DOHH2 (cell line): ENCODE measurements at regions not wholly inside any gene's neighbourhood (a gene's known extent, or its start where the extent isn't known, plus 50 kb on each side); places are given as distances from the start of the nearest gene placed in this dataset.
"Not testable (repeated sequence)": the region's sequence is repeated elsewhere in the genome, so short reads cannot be mapped to it uniquely, and the experiment has no call there.

Experiments used
- H3F3A ChIP-seq: fragments of 200-600 bp; sonication (generic), shearing (Covaris generic); 2 replicates; pipeline ENCODE4 v1.6.0; 2016; ENCODE audit warnings: antibody characterized with exemption, mild to moderate bottlenecking; ENCODE audit not compliant: control insufficient read depth, insufficient read depth
- H3K27ac ChIP-seq: fragments of 200-600 bp; sonication (generic); 2 replicates; pipeline ENCODE4 v1.5.1; 2014; ENCODE audit warnings: low read depth, mild to moderate bottlenecking, low read length, moderate library complexity
- H3K27me3 ChIP-seq: fragments of 200-600 bp; sonication (generic); 2 replicates; pipeline ENCODE4 v1.6.1; 2014; ENCODE audit warnings: mild to moderate bottlenecking, low read length, mixed read lengths; ENCODE audit not compliant: control insufficient read depth
- H3K36me3 ChIP-seq: fragments of 200-600 bp; sonication (generic); 2 replicates; pipeline ENCODE4 v1.6.1; 2014; ENCODE audit warnings: mild to moderate bottlenecking, low read length, moderate library complexity, mixed read lengths; ENCODE audit not compliant: control insufficient read depth
- H3K4me1 ChIP-seq: fragments of 200-600 bp; sonication (generic); 2 replicates; pipeline ENCODE4 v1.6.1; 2014; ENCODE audit warnings: mild to moderate bottlenecking, low read length, mixed read lengths; ENCODE audit not compliant: control insufficient read depth
- H3K4me2 ChIP-seq: fragments of 200-600 bp; sonication (generic); 2 replicates; pipeline ENCODE4 v1.6.0; 2014; ENCODE audit warnings: mild to moderate bottlenecking, low read length, moderate library complexity
- H3K4me3 ChIP-seq: fragments of 200-600 bp; sonication (generic); 2 replicates; pipeline ENCODE4 v1.5.1; 2014; ENCODE audit warnings: mild to moderate bottlenecking, low read length, mixed read lengths
- H3K79me2 ChIP-seq: fragments of 200-600 bp; sonication (generic); 2 replicates; pipeline ENCODE4 v1.6.1; 2014; ENCODE audit warnings: mild to moderate bottlenecking, low read length, mixed read lengths; ENCODE audit not compliant: control insufficient read depth
- H3K9me2 ChIP-seq: fragments of 200-600 bp; sonication (generic); replicated peaks from 2 replicates; pipeline ENCODE4 v1.6.1; 2014; ENCODE audit warnings: mild to moderate bottlenecking, low read length, mixed read lengths; ENCODE audit not compliant: control insufficient read depth
- H3K9me3 ChIP-seq: fragments of 200-600 bp; sonication (generic); 2 replicates; pipeline ENCODE4 v1.6.1; 2014; ENCODE audit warnings: antibody characterized with exemption, low read length, mixed read lengths; ENCODE audit not compliant: control insufficient read depth, insufficient read depth
- H4K20me1 ChIP-seq: fragments of 200-600 bp; sonication (generic); 2 replicates; pipeline ENCODE4 v1.6.0; 2014; ENCODE audit warnings: low read depth, mild to moderate bottlenecking, antibody characterized with exemption, low read length, moderate library complexity; ENCODE audit not compliant: control insufficient read depth, insufficient read depth
- CTCF ChIP-seq: fragments of 200-600 bp; sonication (generic); IDR thresholded peaks from one replicate; pipeline ENCODE4 v1.5.1; 2014; ENCODE audit warnings: antibody characterized with exemption, mild to moderate bottlenecking, low read depth, low read length; ENCODE audit not compliant: poor library complexity, severe bottlenecking
- EZH2phosphoT487 ChIP-seq: fragments of 200-600 bp; sonication (generic); IDR thresholded peaks from 2 replicates; pipeline ENCODE4 v1.6.1; 2017; ENCODE audit warnings: borderline replicate concordance, mild to moderate bottlenecking, antibody characterized with exemption, low read length, moderate library complexity, mixed read lengths

GRCh38 chr15:62676891-62677290 is 365.7 kb upstream of the TPM1 start:
- no peak overlapping the region for H3K4me2 ChIP-seq
- no peaks in the 10 kb centered on the region for H3K79me2 ChIP-seq
- H3K27ac ChIP-seq = no peak overlapping the region
- H3K36me3 ChIP-seq = no peaks in the 10 kb centered on the region
- TF ChIP-seq EZH2phosphoT487 (no peak), CTCF (no peak)
- H3K9me2 ChIP-seq = no peaks in the 10 kb centered on the region
- H3K9me3 ChIP-seq = no peaks in the 10 kb centered on the region
- no peaks in the 10 kb centered on the region for H4K20me1 ChIP-seq
- H3K4me3 ChIP-seq = no peak overlapping the region
- no peaks in the 10 kb centered on the region for H3F3A ChIP-seq
- H3K4me1 ChIP-seq = no peaks in the 10 kb centered on the region
- H3K27me3 ChIP-seq = no peaks in the 10 kb centered on the region

- Histone ChIP-seq H3K27me3 (no peaks in the 10 kb centered on the region), H3K36me3 (no peaks in the 10 kb centered on the region), H3K4me3 (no peak overlapping the region), H3K27ac (no peak overlapping the region), H3K4me1 (no peaks in the 10 kb centered on the region), H3K4me2 (no peak overlapping the region), H3F3A (no peaks in the 10 kb centered on the region), H3K9me2 (no peaks in the 10 kb centered on the region), H3K9me3 (no peaks in the 10 kb centered on the region), H4K20me1 (no peaks in the 10 kb centered on the region), H3K79me2 (no peaks in the 10 kb centered on the region)
- TF ChIP-seq CTCF = no peak
Observed at GRCh38 chr15:62681939-62682896, 360.3 kb upstream of the TPM1 start.

GRCh38 chr15:62683192-62683591 is 359.4 kb upstream of the TPM1 start:
- H3K4me2 ChIP-seq, H3K4me1 ChIP-seq, H3K27me3 ChIP-seq, H4K20me1 ChIP-seq, H3K36me3 ChIP-seq, H3K27ac ChIP-seq, H3K79me2 ChIP-seq, H3K4me3 ChIP-seq, H3F3A ChIP-seq, H3K9me2 ChIP-seq, H3K9me3 ChIP-seq: not testable (repeated sequence)

GRCh38 chr15:62684123-62684808 is 358.3 kb upstream of the TPM1 start:
- Histone ChIP-seq H3K27ac (no peak overlapping the region), H3K4me3 (no peak overlapping the region), H3K9me3 (no peaks in the 10 kb centered on the region), H3K9me2 (no peaks in the 10 kb centered on the region), H3K79me2 (no peaks in the 10 kb centered on the region), H3K4me2 (no peak overlapping the region), H3K27me3 (no peaks in the 10 kb centered on the region), H3F3A (no peaks in the 10 kb centered on the region), H3K36me3 (no peaks in the 10 kb centered on the region), H3K4me1 (no peaks in the 10 kb centered on the region), H4K20me1 (no peaks in the 10 kb centered on the region)
- TF ChIP-seq EZH2phosphoT487 (no peak), CTCF (no peak)
